ENCODE measurements at regions not wholly inside any gene's neighbourhood (a gene's known extent, or its start where the extent isn't known, plus 50 kb on each side); places are given as distances from the start of the nearest gene placed in this dataset.

DNA sequence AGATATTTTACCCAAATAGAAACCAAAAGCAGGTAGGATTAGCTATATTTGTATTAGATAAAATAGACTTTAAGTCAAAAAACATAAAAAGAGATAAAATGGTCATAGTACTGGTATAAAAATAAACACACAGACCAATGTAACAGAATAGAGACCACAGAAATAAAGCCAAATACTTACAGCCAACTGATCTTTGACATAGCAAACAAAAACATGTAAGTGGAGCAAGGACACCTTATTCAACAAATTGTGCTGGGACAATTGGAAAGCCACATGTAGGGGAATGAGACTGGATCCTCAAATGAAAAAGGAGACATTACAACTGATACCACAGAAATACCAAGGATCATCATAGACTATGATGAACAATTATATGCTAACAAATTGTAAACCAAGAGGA lies 94.5 kb upstream of the SIRPG start:
- dilution Hi-C loops (cut with MboI; ENCODE audit: extremely low pct_ligation_motif_present, low sequenced_read_pairs) = no loop called here
- H3K27me3 ChIP-seq (ENCODE audit: control insufficient read depth in 2 of 2, insufficient read depth in 2 of 2, low read length in 2 of 2) = peaks cover 15 to 30% of the 10 kb centered on the region in 2 experiments
- POLR2A ChIA-PET = no interaction called here
- H3K27ac ChIP-seq (ENCODE audit: insufficient read depth, low read depth, low read length) = no peak overlapping the region
- H4K20me1 ChIP-seq (replicated peaks; ENCODE audit: control insufficient read depth, extremely low read depth, insufficient read depth, low read length) = no peaks in the 10 kb centered on the region
- no peak for FAIRE-seq
- DNase-seq (ENCODE audit: low read depth, low spot score) = no peak
- H3K36me3 ChIP-seq (ENCODE audit: control insufficient read depth in 2 of 2, extremely low read depth in 1 of 2, insufficient read depth in 2 of 2, low read length in 2 of 2) = no peaks in the 10 kb centered on the region
- H3K9me1 ChIP-seq (replicated peaks; ENCODE audit: control insufficient read depth, extremely low read depth, insufficient read depth, low read length) = no peaks in the 10 kb centered on the region
- intact Hi-C loops (cut with micrococcal nuclease) = no loop called here
- TF ChIP-seq MYC (IDR thresholded peaks at IDR 0.05; ENCODE audit: low read depth, low read length) (no peak), FOS (IDR thresholded peaks at IDR 0.05; ENCODE audit: borderline replicate concordance, insufficient read depth, low read length) (no peak), POLR2AphosphoS5 (IDR thresholded peaks at IDR 0.05; ENCODE audit: insufficient read depth, low read depth, low read length) (no peak), GATA2 (IDR thresholded peaks at IDR 0.05; ENCODE audit: insufficient read depth, insufficient read length, low read depth, low read length) (no peak), EZH2 (IDR thresholded peaks at IDR 0.05; ENCODE audit: borderline replicate concordance, low read depth, low read length, severe bottlenecking) (no peak), JUN (IDR thresholded peaks at IDR 0.05; ENCODE audit: borderline replicate concordance, insufficient read depth, insufficient read length, low read depth) (no peak)
- TF ChIP-seq, protein P1, sequence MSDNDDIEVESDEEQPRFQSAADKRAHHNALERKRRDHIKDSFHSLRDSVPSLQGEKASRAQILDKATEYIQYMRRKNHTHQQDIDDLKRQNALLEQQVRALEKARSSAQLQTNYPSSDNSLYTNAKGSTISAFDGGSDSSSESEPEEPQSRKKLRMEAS (IDR thresholded peaks at IDR 0.05; ENCODE audit: insufficient read depth, insufficient read length) = no peak
- TF ChIP-seq, protein P2, sequence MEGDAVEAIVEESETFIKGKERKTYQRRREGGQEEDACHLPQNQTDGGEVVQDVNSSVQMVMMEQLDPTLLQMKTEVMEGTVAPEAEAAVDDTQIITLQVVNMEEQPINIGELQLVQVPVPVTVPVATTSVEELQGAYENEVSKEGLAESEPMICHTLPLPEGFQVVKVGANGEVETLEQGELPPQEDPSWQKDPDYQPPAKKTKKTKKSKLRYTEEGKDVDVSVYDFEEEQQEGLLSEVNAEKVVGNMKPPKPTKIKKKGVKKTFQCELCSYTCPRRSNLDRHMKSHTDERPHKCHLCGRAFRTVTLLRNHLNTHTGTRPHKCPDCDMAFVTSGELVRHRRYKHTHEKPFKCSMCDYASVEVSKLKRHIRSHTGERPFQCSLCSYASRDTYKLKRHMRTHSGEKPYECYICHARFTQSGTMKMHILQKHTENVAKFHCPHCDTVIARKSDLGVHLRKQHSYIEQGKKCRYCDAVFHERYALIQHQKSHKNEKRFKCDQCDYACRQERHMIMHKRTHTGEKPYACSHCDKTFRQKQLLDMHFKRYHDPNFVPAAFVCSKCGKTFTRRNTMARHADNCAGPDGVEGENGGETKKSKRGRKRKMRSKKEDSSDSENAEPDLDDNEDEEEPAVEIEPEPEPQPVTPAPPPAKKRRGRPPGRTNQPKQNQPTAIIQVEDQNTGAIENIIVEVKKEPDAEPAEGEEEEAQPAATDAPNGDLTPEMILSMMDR (IDR thresholded peaks at IDR 0.05; ENCODE audit: extremely low read depth in 1 of 2, insufficient read depth in 1 of 2, low read depth in 1 of 2, low read length in 2 of 2) = no peak
- H2AFZ ChIP-seq (ENCODE audit: low read depth, low read length) = no peak overlapping the region
- no peak overlapping the region for H3K4me3 ChIP-seq (replicated peaks in 1 of 3; ENCODE audit: insufficient read depth in 1 of 3, low read depth in 1 of 3, low read length in 3 of 3)
- CTCF ChIA-PET = interaction anchor here (1.1 kb wide), 1 partner anchor 11 kb away, joined by 4 read pairs; no protein-coding TSS in a partner anchor
- H3K4me1 ChIP-seq (ENCODE audit: control insufficient read depth, extremely low read depth, insufficient read depth, low read length) = no peaks in the 10 kb centered on the region
- no peak overlapping the region for H3K4me2 ChIP-seq (ENCODE audit: insufficient read depth, low read length)
- no peaks in the 10 kb centered on the region for H3K9me3 ChIP-seq (replicated peaks; ENCODE audit: control insufficient read depth, insufficient read depth, low read length)
- no TSS peak for BruUV-seq (replicated peaks)
- no peak overlapping the region for H3K9ac ChIP-seq (replicated peaks; ENCODE audit: extremely low read depth, insufficient read depth, low read length)
- H3K79me2 ChIP-seq (ENCODE audit: control insufficient read depth, insufficient read depth, low read length) = no peaks in the 10 kb centered on the region

All from endothelial cell of umbilical vein (primary cell).